ENCODE measurements at regions not wholly inside any gene's neighbourhood (a gene's known extent, or its start where the extent isn't known, plus 50 kb on each side); places are given as distances from the start of the nearest gene placed in this dataset.

DNA sequence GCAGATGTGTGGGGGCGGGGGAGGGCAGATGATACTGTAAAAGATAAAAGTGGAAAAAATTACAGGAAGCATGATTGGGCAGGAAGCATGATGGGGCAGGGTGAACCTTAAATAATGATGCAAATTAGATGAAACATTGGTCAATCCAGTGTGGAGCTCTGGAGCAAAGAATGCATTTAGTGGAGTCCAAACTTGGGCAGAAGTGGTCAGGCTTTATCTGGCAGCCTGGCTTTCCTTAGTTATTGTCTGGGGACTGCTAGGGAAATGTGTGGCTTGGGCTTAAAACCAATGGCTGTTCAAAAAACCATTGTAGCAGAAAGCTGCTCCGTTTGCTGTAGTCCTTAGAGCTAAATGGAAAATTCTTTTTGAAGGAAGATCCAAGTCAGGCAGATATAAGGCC, 1077.3 kb upstream of the MIR17HG start:
- TF ChIP-seq, protein P1, sequence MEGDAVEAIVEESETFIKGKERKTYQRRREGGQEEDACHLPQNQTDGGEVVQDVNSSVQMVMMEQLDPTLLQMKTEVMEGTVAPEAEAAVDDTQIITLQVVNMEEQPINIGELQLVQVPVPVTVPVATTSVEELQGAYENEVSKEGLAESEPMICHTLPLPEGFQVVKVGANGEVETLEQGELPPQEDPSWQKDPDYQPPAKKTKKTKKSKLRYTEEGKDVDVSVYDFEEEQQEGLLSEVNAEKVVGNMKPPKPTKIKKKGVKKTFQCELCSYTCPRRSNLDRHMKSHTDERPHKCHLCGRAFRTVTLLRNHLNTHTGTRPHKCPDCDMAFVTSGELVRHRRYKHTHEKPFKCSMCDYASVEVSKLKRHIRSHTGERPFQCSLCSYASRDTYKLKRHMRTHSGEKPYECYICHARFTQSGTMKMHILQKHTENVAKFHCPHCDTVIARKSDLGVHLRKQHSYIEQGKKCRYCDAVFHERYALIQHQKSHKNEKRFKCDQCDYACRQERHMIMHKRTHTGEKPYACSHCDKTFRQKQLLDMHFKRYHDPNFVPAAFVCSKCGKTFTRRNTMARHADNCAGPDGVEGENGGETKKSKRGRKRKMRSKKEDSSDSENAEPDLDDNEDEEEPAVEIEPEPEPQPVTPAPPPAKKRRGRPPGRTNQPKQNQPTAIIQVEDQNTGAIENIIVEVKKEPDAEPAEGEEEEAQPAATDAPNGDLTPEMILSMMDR (IDR thresholded peaks at IDR 0.05; ENCODE audit: low read depth, low read length, missing input control): no peak
- TF ChIP-seq, protein P2, sequence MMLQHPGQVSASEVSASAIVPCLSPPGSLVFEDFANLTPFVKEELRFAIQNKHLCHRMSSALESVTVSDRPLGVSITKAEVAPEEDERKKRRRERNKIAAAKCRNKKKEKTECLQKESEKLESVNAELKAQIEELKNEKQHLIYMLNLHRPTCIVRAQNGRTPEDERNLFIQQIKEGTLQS (IDR thresholded peaks at IDR 0.05): no peak
- TF ChIP-seq, protein P3, sequence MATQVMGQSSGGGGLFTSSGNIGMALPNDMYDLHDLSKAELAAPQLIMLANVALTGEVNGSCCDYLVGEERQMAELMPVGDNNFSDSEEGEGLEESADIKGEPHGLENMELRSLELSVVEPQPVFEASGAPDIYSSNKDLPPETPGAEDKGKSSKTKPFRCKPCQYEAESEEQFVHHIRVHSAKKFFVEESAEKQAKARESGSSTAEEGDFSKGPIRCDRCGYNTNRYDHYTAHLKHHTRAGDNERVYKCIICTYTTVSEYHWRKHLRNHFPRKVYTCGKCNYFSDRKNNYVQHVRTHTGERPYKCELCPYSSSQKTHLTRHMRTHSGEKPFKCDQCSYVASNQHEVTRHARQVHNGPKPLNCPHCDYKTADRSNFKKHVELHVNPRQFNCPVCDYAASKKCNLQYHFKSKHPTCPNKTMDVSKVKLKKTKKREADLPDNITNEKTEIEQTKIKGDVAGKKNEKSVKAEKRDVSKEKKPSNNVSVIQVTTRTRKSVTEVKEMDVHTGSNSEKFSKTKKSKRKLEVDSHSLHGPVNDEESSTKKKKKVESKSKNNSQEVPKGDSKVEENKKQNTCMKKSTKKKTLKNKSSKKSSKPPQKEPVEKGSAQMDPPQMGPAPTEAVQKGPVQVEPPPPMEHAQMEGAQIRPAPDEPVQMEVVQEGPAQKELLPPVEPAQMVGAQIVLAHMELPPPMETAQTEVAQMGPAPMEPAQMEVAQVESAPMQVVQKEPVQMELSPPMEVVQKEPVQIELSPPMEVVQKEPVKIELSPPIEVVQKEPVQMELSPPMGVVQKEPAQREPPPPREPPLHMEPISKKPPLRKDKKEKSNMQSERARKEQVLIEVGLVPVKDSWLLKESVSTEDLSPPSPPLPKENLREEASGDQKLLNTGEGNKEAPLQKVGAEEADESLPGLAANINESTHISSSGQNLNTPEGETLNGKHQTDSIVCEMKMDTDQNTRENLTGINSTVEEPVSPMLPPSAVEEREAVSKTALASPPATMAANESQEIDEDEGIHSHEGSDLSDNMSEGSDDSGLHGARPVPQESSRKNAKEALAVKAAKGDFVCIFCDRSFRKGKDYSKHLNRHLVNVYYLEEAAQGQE (IDR thresholded peaks at IDR 0.05): no peak
- TF ChIP-seq TAF1 (conservative IDR thresholded peaks at IDR 0.05): no peak
- no peak for TF ChIP-seq EGR1 (IDR thresholded peaks at IDR 0.05; ENCODE audit: low read depth in 2 of 2)

Measured in liver (tissue), 3 donors.